PC-3 (cell line): ENCODE measurements at regions not wholly inside any gene's neighbourhood (a gene's known extent, or its start where the extent isn't known, plus 50 kb on each side); places are given as distances from the start of the nearest gene placed in this dataset.

ENCODE experiments used
- ATAC-seq: fragments of 200-7000 bp; cut with Tn5 transposase; 2 replicates; pipeline ENCODE4 v1.9.1; 2020; ENCODE audit warnings: mild to moderate bottlenecking, moderate library complexity
- BruUV-seq: library from RNA; stranded (reverse); fragments of 400-500 nt; replicated peaks from 2 replicates; lab custom pipeline; 2021; lab: Mats Ljungman, UMichigan
- CTCF ChIA-PET: fragments of 300-600 bp; sonication (Branson Sonifier 250); formaldehyde crosslinking; loops from one replicate; lab custom pipeline; 2022; ENCODE audit warnings: antibody characterized with exemption; lab: Charles Lee
- POLR2A ChIA-PET: fragments of 300-600 bp; sonication (Branson Sonifier 250); formaldehyde crosslinking; loops from one replicate; lab custom pipeline; 2022; ENCODE audit warnings: antibody characterized with exemption; ENCODE audit not compliant: unreplicated experiment; lab: Charles Lee
- DNase-seq: peaks from one replicate; pipeline ENCODE4 v3.0.0-alpha.2; 2015
- H2AFZ ChIP-seq: fragments of 300-600 bp; sonication (generic); 2 replicates; pipeline ENCODE4 v1.6.0; 2016; ENCODE audit warnings: antibody characterized with exemption, low read length
- H3F3A ChIP-seq: fragments of 300-600 bp; sonication (generic); one replicate; pipeline ENCODE4 v1.6.0; 2017; ENCODE audit warnings: antibody characterized with exemption, low read length, control low read depth, mild to moderate bottlenecking; ENCODE audit not compliant: unreplicated experiment
- H3K27ac ChIP-seq: fragments of 300-600 bp; sonication (generic); 2 replicates; pipeline ENCODE4 v1.5.1; 2016; ENCODE audit warnings: mild to moderate bottlenecking, low read length
- H3K27me3 ChIP-seq: fragments of 300-600 bp; sonication (generic); 2 replicates; pipeline ENCODE4 v1.6.1; 2016; ENCODE audit warnings: low read length, mixed read lengths
- H3K36me3 ChIP-seq: fragments of 300-600 bp; sonication (generic); 2 replicates; pipeline ENCODE4 v1.6.1; 2016; ENCODE audit warnings: low read depth, mixed run types, low read length, mixed read lengths
- H3K4me1 ChIP-seq: fragments of 300-600 bp; sonication (generic); 2 replicates; pipeline ENCODE4 v1.5.1; 2016; ENCODE audit warnings: low read length; ENCODE audit not compliant: insufficient read depth
- H3K4me2 ChIP-seq: fragments of 300-600 bp; sonication (generic); 2 replicates; pipeline ENCODE4 v1.6.0; 2016; ENCODE audit warnings: low read length
- H3K4me3 ChIP-seq: fragments of 300-600 bp; sonication (generic); 2 replicates; pipeline ENCODE4 v1.5.1; 2016; ENCODE audit warnings: mild to moderate bottlenecking, low read length, mixed read lengths
- H3K79me2 ChIP-seq: fragments of 300-600 bp; sonication (generic); 2 replicates; pipeline ENCODE4 v1.6.1; 2017; ENCODE audit warnings: low read length, mixed read lengths
- H3K9ac ChIP-seq: fragments of 300-600 bp; sonication (generic); 2 replicates; pipeline ENCODE4 v1.6.0; 2016; ENCODE audit warnings: mild to moderate bottlenecking, low read length
- H3K9me2 ChIP-seq: fragments of 300-600 bp; sonication (generic); replicated peaks from 2 replicates; pipeline ENCODE4 v1.6.1; 2016; ENCODE audit warnings: mixed run types, low read length, mixed read lengths
- H3K9me3 ChIP-seq: fragments of 300-600 bp; sonication (generic); 2 replicates; pipeline ENCODE4 v1.6.1; 2016; ENCODE audit warnings: low read length, mixed read lengths
- H4K20me1 ChIP-seq: fragments of 300-600 bp; sonication (generic); 2 replicates; pipeline ENCODE4 v1.6.1; 2016; ENCODE audit warnings: low read length, mixed read lengths
- CTCF ChIP-seq: fragments of 300-600 bp; sonication (generic); conservative IDR thresholded peaks from 2 replicates; pipeline ENCODE4 v1.5.1; 2017; ENCODE audit warnings: antibody characterized with exemption, low read depth, mild to moderate bottlenecking, low read length
- EZH2 ChIP-seq: fragments of 300-600 bp; sonication (generic); IDR thresholded peaks from one replicate; pipeline ENCODE4 v1.6.1; 2017; ENCODE audit warnings: antibody characterized with exemption, mild to moderate bottlenecking, low read length; ENCODE audit not compliant: unreplicated experiment
- EZH2phosphoT487 ChIP-seq: fragments of 300-600 bp; sonication (generic); IDR thresholded peaks from 2 replicates; pipeline ENCODE4 v1.6.1; 2018; ENCODE audit warnings: mild to moderate bottlenecking, antibody characterized with exemption, low read length, borderline replicate concordance
- intact Hi-C: fragments of 100-400 bp; cut with micrococcal nuclease; formaldehyde crosslinking; loops from 2 replicates; pipeline ENCODE4 v1.9.0; 2023

DNA sequence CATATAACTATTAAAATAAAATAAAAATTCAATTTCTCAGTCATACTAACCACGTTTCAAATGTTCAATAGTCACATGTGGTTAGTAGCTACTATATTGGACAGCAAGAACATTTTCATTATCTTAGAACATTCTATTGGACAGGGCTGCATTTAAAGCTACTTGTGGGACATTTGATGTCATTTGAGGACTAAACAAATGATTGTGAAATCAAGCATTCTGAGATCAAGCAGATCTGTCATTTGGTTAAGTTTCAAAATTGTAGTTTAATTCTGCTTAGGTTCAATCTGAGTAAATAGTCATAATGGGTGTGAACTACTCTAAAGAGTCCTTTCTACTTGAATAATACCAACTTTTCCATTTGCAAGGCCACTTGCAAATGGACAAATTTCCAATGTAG lies 226.9 kb upstream of the C9orf72 start:
- DNase-seq (no peak), ATAC-seq (no peak)
- H3K4me3 ChIP-seq, result no peak overlapping the region
- H3K4me2 ChIP-seq, result no peak overlapping the region
- H3K4me1 ChIP-seq, result no peaks in the 10 kb centered on the region
- H3K9me3 ChIP-seq, result no peaks in the 10 kb centered on the region
- no peak overlapping the region for H3K9ac ChIP-seq
- no TSS peak for BruUV-seq
- H3K27me3 ChIP-seq, result peaks cover 10% of the 10 kb centered on the region; the same call in 1 of the 2 replicates
- H3K36me3 ChIP-seq, result no peaks in the 10 kb centered on the region
- no peak overlapping the region for H2AFZ ChIP-seq
- no peaks in the 10 kb centered on the region for H3K79me2 ChIP-seq
- CTCF ChIA-PET, result no interaction called here
- no peak overlapping the region for H3K27ac ChIP-seq
- POLR2A ChIA-PET, result no interaction called here
- no peaks in the 10 kb centered on the region for H3K9me2 ChIP-seq
- TF ChIP-seq EZH2phosphoT487 (no peak), CTCF (no peak), EZH2 (no peak)
- no peaks in the 10 kb centered on the region for H4K20me1 ChIP-seq
- intact Hi-C loops, result no loop called here
- H3F3A ChIP-seq, result no peaks in the 10 kb centered on the region

DNA sequence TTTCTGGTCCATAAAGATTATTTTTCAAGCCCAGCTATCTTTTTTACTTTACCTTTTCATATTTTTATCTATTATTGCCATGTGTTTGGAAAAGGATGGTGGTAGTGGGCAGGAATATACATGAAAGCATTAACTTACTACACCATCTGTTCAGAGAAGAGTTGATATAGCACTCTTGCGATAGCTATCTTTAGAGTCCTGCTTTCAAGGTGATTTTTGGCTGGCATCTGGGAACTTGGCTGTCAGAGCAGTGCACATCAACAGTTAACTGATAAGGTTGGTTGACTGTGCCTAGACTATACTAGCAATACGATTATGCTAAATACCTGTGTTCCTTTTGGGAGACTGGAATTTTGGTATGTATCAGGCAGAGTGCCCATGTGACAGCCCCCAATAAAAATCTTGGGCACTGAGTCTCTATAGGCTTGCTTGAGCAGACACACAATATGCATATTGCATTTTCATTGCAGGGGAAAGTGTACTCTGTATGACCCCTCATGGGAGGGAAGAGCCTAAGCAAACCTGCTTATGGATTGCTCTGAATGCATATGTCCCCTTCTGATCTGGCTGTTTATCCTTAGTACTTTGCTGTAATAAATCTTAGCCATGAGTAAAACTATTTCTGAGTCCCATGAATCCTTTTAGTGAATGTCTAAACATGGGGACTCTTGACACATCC lies 227.6 kb upstream of the C9orf72 start:
- Histone ChIP-seq H3K27me3 (peaks cover 10% of the 10 kb centered on the region; the same call in 1 of the 2 replicates), H3K27ac (no peak overlapping the region), H3K9ac (no peak overlapping the region), H3K4me3 (no peak overlapping the region), H3K9me2 (no peaks in the 10 kb centered on the region), H3K79me2 (no peaks in the 10 kb centered on the region), H4K20me1 (no peaks in the 10 kb centered on the region), H3K9me3 (no peaks in the 10 kb centered on the region), H2AFZ (no peak overlapping the region), H3K4me2 (no peak overlapping the region), H3K36me3 (no peaks in the 10 kb centered on the region), H3K4me1 (no peaks in the 10 kb centered on the region), H3F3A (no peaks in the 10 kb centered on the region)
- ChIA-PET CTCF (no interaction called here), POLR2A (no interaction called here)
- ATAC-seq (no peak), DNase-seq (no peak)
- intact Hi-C loops, result no loop called here
- TF ChIP-seq EZH2 (no peak), CTCF (no peak), EZH2phosphoT487 (no peak)
- no TSS peak for BruUV-seq

GRCh38 chr9:27801545-27801944 lies 228.3 kb upstream of the C9orf72 start:
- Histone ChIP-seq H3K9ac (no peak overlapping the region), H3K4me2 (no peak overlapping the region), H3K9me3 (no peaks in the 10 kb centered on the region), H3K9me2 (no peaks in the 10 kb centered on the region), H4K20me1 (no peaks in the 10 kb centered on the region), H3K4me3 (no peak overlapping the region), H3K79me2 (no peaks in the 10 kb centered on the region), H3F3A (no peaks in the 10 kb centered on the region), H2AFZ (no peak overlapping the region), H3K4me1 (no peaks in the 10 kb centered on the region), H3K36me3 (no peaks in the 10 kb centered on the region), H3K27me3 (peaks cover 10% of the 10 kb centered on the region; the same call in 1 of the 2 replicates), H3K27ac (no peak overlapping the region)
- ChIA-PET POLR2A (no interaction called here), CTCF (no interaction called here)
- TF ChIP-seq CTCF (no peak), EZH2 (no peak), EZH2phosphoT487 (no peak)
- no peak for DNase-seq
- intact Hi-C loops, result no loop called here
- ATAC-seq, result no peak
- no TSS peak for BruUV-seq
